ENCODE measurements at regions not wholly inside any gene's neighbourhood (a gene's known extent, or its start where the extent isn't known, plus 50 kb on each side); places are given as distances from the start of the nearest gene placed in this dataset.

DNA sequence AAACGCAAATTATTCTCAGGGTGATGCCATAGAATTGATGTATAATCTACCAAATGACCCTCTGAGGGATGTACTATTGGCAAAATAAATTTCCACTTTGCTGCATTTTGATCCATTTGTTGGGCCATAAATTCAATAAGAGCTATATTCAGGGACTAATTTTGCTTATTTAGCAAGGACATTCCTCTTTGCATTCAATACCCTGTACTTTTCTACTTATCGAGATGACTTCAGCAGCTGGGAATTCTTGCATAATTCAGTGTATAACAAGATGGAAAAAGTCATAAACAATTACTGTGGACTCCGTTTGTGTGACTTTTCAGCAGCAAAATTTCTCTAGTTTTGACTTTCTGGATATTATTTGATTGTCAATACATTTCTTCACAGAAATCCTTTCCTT, 744.7 kb upstream of the CCDC179 start:
- H3K9ac ChIP-seq (ENCODE audit: low read length) = no peak overlapping the region
- H3K36me3 ChIP-seq (replicated peaks; ENCODE audit: insufficient read depth, low read length) = no peaks in the 10 kb centered on the region
- no peak for TF ChIP-seq EZH2 (optimal IDR thresholded peaks at IDR 0.05; ENCODE audit: low read depth, low read length)
- TF ChIP-seq, protein P1, sequence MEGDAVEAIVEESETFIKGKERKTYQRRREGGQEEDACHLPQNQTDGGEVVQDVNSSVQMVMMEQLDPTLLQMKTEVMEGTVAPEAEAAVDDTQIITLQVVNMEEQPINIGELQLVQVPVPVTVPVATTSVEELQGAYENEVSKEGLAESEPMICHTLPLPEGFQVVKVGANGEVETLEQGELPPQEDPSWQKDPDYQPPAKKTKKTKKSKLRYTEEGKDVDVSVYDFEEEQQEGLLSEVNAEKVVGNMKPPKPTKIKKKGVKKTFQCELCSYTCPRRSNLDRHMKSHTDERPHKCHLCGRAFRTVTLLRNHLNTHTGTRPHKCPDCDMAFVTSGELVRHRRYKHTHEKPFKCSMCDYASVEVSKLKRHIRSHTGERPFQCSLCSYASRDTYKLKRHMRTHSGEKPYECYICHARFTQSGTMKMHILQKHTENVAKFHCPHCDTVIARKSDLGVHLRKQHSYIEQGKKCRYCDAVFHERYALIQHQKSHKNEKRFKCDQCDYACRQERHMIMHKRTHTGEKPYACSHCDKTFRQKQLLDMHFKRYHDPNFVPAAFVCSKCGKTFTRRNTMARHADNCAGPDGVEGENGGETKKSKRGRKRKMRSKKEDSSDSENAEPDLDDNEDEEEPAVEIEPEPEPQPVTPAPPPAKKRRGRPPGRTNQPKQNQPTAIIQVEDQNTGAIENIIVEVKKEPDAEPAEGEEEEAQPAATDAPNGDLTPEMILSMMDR (IDR thresholded peaks at IDR 0.05; ENCODE audit: low read length) = no peak
- TF ChIP-seq EZH2phosphoT487 (IDR thresholded peaks at IDR 0.05; ENCODE audit: low read length) = no peak
- DNase-seq = no peak
- no peaks in the 10 kb centered on the region for H3K79me2 ChIP-seq (ENCODE audit: low read length)
- no peak overlapping the region for H2AFZ ChIP-seq (ENCODE audit: low read length)
- H3F3A ChIP-seq (ENCODE audit: insufficient read depth, low read length) = no peaks in the 10 kb centered on the region
- H3K4me3 ChIP-seq (ENCODE audit: low read length) = no peak overlapping the region
- H3K9me3 ChIP-seq (replicated peaks; ENCODE audit: insufficient read depth, low read length) = no peaks in the 10 kb centered on the region
- no peaks in the 10 kb centered on the region for H3K4me1 ChIP-seq (ENCODE audit: low read length)
- no peak overlapping the region for H3K4me2 ChIP-seq (ENCODE audit: low read depth, low read length)
- no peak overlapping the region for H3K27ac ChIP-seq (ENCODE audit: low read length)
- H3K27me3 ChIP-seq (replicated peaks; ENCODE audit: insufficient read depth, low read length) = no peaks in the 10 kb centered on the region
- no peaks in the 10 kb centered on the region for H3K9me2 ChIP-seq (replicated peaks; ENCODE audit: insufficient read depth, low read length)
- H4K20me1 ChIP-seq (ENCODE audit: insufficient read depth, low read length) = no peaks in the 10 kb centered on the region

DNA sequence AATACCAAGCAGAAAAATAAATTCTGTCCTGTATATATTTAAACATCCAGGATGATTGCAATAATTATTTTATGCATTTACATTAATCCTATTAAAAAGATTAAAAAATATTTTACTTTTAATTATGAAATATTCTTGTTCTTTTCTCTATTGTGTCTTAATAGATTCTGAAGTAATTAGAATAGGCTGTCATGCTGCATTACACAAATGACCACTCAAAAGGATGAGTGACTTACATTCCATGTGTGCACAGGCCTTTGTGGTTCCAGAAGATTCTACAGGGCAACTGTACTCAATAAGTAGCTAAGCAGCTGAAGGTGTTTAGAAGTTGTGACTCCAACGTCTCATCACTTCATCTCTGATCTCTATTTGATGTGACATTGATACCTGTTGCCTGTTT, 745.9 kb upstream of the CCDC179 start:
- H3K27ac ChIP-seq (ENCODE audit: low read length) = no peak overlapping the region
- no peak overlapping the region for H3K4me3 ChIP-seq (ENCODE audit: low read length)
- H3K79me2 ChIP-seq (ENCODE audit: low read length) = no peaks in the 10 kb centered on the region
- TF ChIP-seq EZH2phosphoT487 (IDR thresholded peaks at IDR 0.05; ENCODE audit: low read length) (no peak), EZH2 (optimal IDR thresholded peaks at IDR 0.05; ENCODE audit: low read depth, low read length) (no peak)
- TF ChIP-seq, protein P1 (IDR thresholded peaks at IDR 0.05; ENCODE audit: low read length) = no peak
- H3K4me1 ChIP-seq (ENCODE audit: low read length) = no peaks in the 10 kb centered on the region
- no peaks in the 10 kb centered on the region for H3K9me3 ChIP-seq (replicated peaks; ENCODE audit: insufficient read depth, low read length)
- DNase-seq = no peak
- H3K9ac ChIP-seq (ENCODE audit: low read length) = no peak overlapping the region
- no peaks in the 10 kb centered on the region for H3F3A ChIP-seq (ENCODE audit: insufficient read depth, low read length)
- no peaks in the 10 kb centered on the region for H3K27me3 ChIP-seq (replicated peaks; ENCODE audit: insufficient read depth, low read length)
- H3K36me3 ChIP-seq (replicated peaks; ENCODE audit: insufficient read depth, low read length) = no peaks in the 10 kb centered on the region
- no peaks in the 10 kb centered on the region for H3K9me2 ChIP-seq (replicated peaks; ENCODE audit: insufficient read depth, low read length)
- H2AFZ ChIP-seq (ENCODE audit: low read length) = no peak overlapping the region
- no peak overlapping the region for H3K4me2 ChIP-seq (ENCODE audit: low read depth, low read length)
- no peaks in the 10 kb centered on the region for H4K20me1 ChIP-seq (ENCODE audit: insufficient read depth, low read length)

DNA sequence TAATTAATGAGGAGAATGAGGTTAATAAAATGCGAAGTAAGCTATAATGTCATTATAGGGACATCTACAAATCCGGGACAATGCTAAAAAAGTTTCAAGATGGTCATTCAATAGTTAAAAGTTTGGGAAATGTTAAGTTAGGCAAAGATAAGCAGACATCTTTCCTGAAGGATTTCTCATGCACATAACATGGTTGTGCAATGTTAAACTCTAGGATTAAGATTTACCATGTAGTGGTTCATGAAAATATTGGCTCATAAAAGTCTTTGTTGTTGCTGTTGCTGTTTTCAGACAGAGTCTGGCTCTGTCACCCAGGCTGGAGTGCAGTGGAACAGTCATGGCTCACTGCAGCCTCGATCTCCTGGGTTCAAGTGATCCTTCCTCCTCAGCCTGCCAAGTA, 751.5 kb upstream of the CCDC179 start:
- Histone ChIP-seq H2AFZ (ENCODE audit: low read length) (no peak overlapping the region), H3K36me3 (replicated peaks; ENCODE audit: insufficient read depth, low read length) (no peaks in the 10 kb centered on the region), H3K4me3 (ENCODE audit: low read length) (no peak overlapping the region), H4K20me1 (ENCODE audit: insufficient read depth, low read length) (no peaks in the 10 kb centered on the region), H3K4me2 (ENCODE audit: low read depth, low read length) (no peak overlapping the region), H3K9me3 (replicated peaks; ENCODE audit: insufficient read depth, low read length) (no peaks in the 10 kb centered on the region), H3K27me3 (replicated peaks; ENCODE audit: insufficient read depth, low read length) (no peaks in the 10 kb centered on the region), H3K9ac (ENCODE audit: low read length) (no peak overlapping the region), H3K4me1 (ENCODE audit: low read length) (no peaks in the 10 kb centered on the region), H3K27ac (ENCODE audit: low read length) (no peak overlapping the region), H3K79me2 (ENCODE audit: low read length) (no peaks in the 10 kb centered on the region), H3K9me2 (replicated peaks; ENCODE audit: insufficient read depth, low read length) (no peaks in the 10 kb centered on the region), H3F3A (ENCODE audit: insufficient read depth, low read length) (no peaks in the 10 kb centered on the region)
- no peak for DNase-seq
- TF ChIP-seq EZH2phosphoT487 (IDR thresholded peaks at IDR 0.05; ENCODE audit: low read length) (no peak), EZH2 (optimal IDR thresholded peaks at IDR 0.05; ENCODE audit: low read depth, low read length) (no peak)
- TF ChIP-seq, protein P1 (IDR thresholded peaks at IDR 0.05; ENCODE audit: low read length) = no peak

All from MM.1S (cell line).